IMR-90 (cell line): ENCODE measurements at regions not wholly inside any gene's neighbourhood (a gene's known extent, or its start where the extent isn't known, plus 50 kb on each side); places are given as distances from the start of the nearest gene placed in this dataset.

Experiments used
- ATAC-seq: fragments of 200-7000 bp; cut with Tn5 transposase; 2 replicates; pipeline ENCODE4 v1.9.1; 2020; ENCODE audit warnings: low read depth, mild to moderate bottlenecking, moderate library complexity
- BruUV-seq: library from RNA; stranded (reverse); fragments of 400-500 nt; replicated peaks from 2 replicates; lab custom pipeline; 2021; lab: Mats Ljungman, UMichigan
- CTCF ChIA-PET: fragments of 300-600 bp; formaldehyde crosslinking; extraction: SDS; loops from one replicate; lab custom pipeline; 2021; ENCODE audit warnings: antibody characterized with exemption; lab: Yijun Ruan, JAX
- POLR2A ChIA-PET: fragments of 300-600 bp; sonication (Branson Sonifier 250); formaldehyde crosslinking; loops from one replicate; lab custom pipeline; 2022; ENCODE audit warnings: antibody characterized with exemption; ENCODE audit not compliant: unreplicated experiment; lab: Charles Lee
- DNase-seq: peaks from one replicate; pipeline ENCODE4 v3.0.0; 2013
- H2AFZ ChIP-seq: replicated peaks from 2 replicates; pipeline ENCODE3; 2013; ENCODE audit warnings: low read length, mild to moderate bottlenecking; ENCODE audit not compliant: poor library complexity
- H2AK5ac ChIP-seq: 2 replicates; pipeline ENCODE4 v1.6.1; 2013; ENCODE audit warnings: low read depth, low read length, inconsistent platforms
- H2AK9ac ChIP-seq: replicated peaks from 2 replicates; pipeline ENCODE3; 2013; ENCODE audit warnings: mild to moderate bottlenecking, low read depth, low read length, moderate library complexity; ENCODE audit not compliant: poor library complexity
- H2BK120ac ChIP-seq: 2 replicates; pipeline ENCODE4 v1.6.1; 2013; ENCODE audit warnings: low read depth, low read length, inconsistent platforms
- H2BK15ac ChIP-seq: 3 replicates; pipeline ENCODE4 v1.6.1; 2013; ENCODE audit warnings: low read depth, low read length, inconsistent platforms
- H2BK20ac ChIP-seq: 2 replicates; pipeline ENCODE4 v1.6.1; 2013; ENCODE audit warnings: low read depth, mild to moderate bottlenecking, inconsistent platforms, low read length, moderate library complexity
- H2BK5ac ChIP-seq: 2 replicates; pipeline ENCODE4 v1.6.1; 2013; ENCODE audit warnings: mild to moderate bottlenecking, low read depth, low read length, inconsistent platforms; ENCODE audit not compliant: poor library complexity, severe bottlenecking
- H3K14ac ChIP-seq: replicated peaks from 2 replicates; pipeline ENCODE4 v1.6.1; 2013; ENCODE audit warnings: low read depth, low read length, inconsistent platforms
- H3K18ac ChIP-seq: 2 replicates; pipeline ENCODE4 v1.6.1; 2013; ENCODE audit warnings: low read depth, low read length, control low read depth
- H3K23ac ChIP-seq: 2 replicates; pipeline ENCODE4 v1.6.1; 2013; ENCODE audit warnings: low read depth, low read length, inconsistent platforms
- H3K27ac ChIP-seq: 2 replicates; pipeline ENCODE4 v1.5.1; 2013; ENCODE audit warnings: mild to moderate bottlenecking, control low read depth, low read length; ENCODE audit not compliant: insufficient read depth
- H3K27me3 ChIP-seq: 2 replicates; pipeline ENCODE4 v1.6.1; 2013; ENCODE audit warnings: low read length; ENCODE audit not compliant: control insufficient read depth, insufficient read depth
- H3K36me3 ChIP-seq: 2 replicates; pipeline ENCODE4 v1.6.1; 2013; ENCODE audit warnings: low read length, mixed read lengths; ENCODE audit not compliant: control insufficient read depth, insufficient read depth
- H3K4ac ChIP-seq: 2 replicates; pipeline ENCODE4 v1.6.1; 2013; ENCODE audit warnings: low read depth, low read length, inconsistent platforms
- H3K4me1 ChIP-seq: 2 replicates; pipeline ENCODE4 v1.6.1; 2013; ENCODE audit warnings: low read length, mixed read lengths; ENCODE audit not compliant: control insufficient read depth, insufficient read depth
- H3K4me2 ChIP-seq: 2 replicates; pipeline ENCODE4 v1.6.1; 2013; ENCODE audit warnings: low read depth, mild to moderate bottlenecking, control low read depth, low read length, moderate library complexity
- H3K4me3 ChIP-seq: 2 replicates; pipeline ENCODE4 v1.5.1; 2013; ENCODE audit warnings: low read depth, mild to moderate bottlenecking, control low read depth, low read length, moderate library complexity; ENCODE audit not compliant: insufficient read depth
- H3K56ac ChIP-seq: 2 replicates; pipeline ENCODE4 v1.6.1; 2013; ENCODE audit warnings: low read length, inconsistent platforms; ENCODE audit not compliant: insufficient read depth; ENCODE audit errors: extremely low read depth
- H3K79me1 ChIP-seq, 2 experiments: 2 replicates each; pipeline ENCODE4 v1.6.1; 2013; ENCODE audit warnings: low read length in 2 of 2, inconsistent platforms in 1 of 2, low read depth in 1 of 2
- H3K9ac ChIP-seq: 2 replicates; pipeline ENCODE4 v1.6.1; 2013; ENCODE audit warnings: low read depth, low read length, control low read depth
- H3K9me1 ChIP-seq: 2 replicates; pipeline ENCODE4 v1.6.1; 2013; ENCODE audit warnings: low read length, inconsistent platforms; ENCODE audit not compliant: insufficient read depth
- H3K9me3 ChIP-seq: 2 replicates; pipeline ENCODE4 v1.6.1; 2013; ENCODE audit warnings: low read length; ENCODE audit not compliant: control insufficient read depth, insufficient read depth
- H4K20me1 ChIP-seq: 2 replicates; pipeline ENCODE4 v1.6.1; 2013; ENCODE audit warnings: low read length, inconsistent platforms; ENCODE audit not compliant: insufficient read depth
- H4K5ac ChIP-seq: 2 replicates; pipeline ENCODE4 v1.6.1; 2013; ENCODE audit warnings: mild to moderate bottlenecking, low read depth, low read length, control low read depth
- H4K8ac ChIP-seq, 2 experiments: 2 replicates each; pipeline ENCODE4 v1.6.1; 2013; ENCODE audit warnings: low read depth in 2 of 2, low read length in 2 of 2, control low read depth in 1 of 2, inconsistent platforms in 1 of 2
- H4K91ac ChIP-seq: 2 replicates; pipeline ENCODE4 v1.6.1; 2013; ENCODE audit warnings: low read depth, low read length, inconsistent platforms; ENCODE audit not compliant: insufficient read depth
- MAFK ChIP-seq: IDR thresholded peaks from 2 replicates; pipeline ENCODE4 v1.6.1; 2012; ENCODE audit warnings: low read depth, low read length, improper control_type of control experiment
- WGBS, 2 experiments: methylation state at CpG; one replicate each; pipeline versions ENCODE4 v1.1.5 to v1.1.7; 2013; ENCODE audit warnings: missing lambda C conversion rate in 2 of 2; ENCODE audit not compliant: insufficient read length in 1 of 2; ENCODE audit errors: extremely low coverage in 2 of 2; 5-methylcytosine and 5-hydroxymethylcytosine counted together
- dilution Hi-C: fragments of 300-500 bp; cut with HindIII; formaldehyde crosslinking; loops from one replicate; pipeline ENCODE4 v1.14.3; 2018; ENCODE audit warnings: low sequenced_read_pairs; ENCODE audit not compliant: unreplicated experiment
- in situ Hi-C: fragments of 300-500 bp; cut with MboI; formaldehyde crosslinking; loops from 3 replicates; pipeline ENCODE4 v1.14.3; 2019; ENCODE audit warnings: low sequenced_read_pairs, inconsistent platforms, mixed read lengths
- intact Hi-C: fragments of 100-400 bp; cut with micrococcal nuclease; formaldehyde crosslinking; loops from 2 replicates; pipeline ENCODE4 v1.10.0; 2022
- TF ChIP-seq, protein P1 (sequence below): fragments of 150-350 bp; IDR thresholded peaks from 2 replicates; pipeline ENCODE4 v1.6.1; 2017; ENCODE audit warnings: mild to moderate bottlenecking, antibody characterized with exemption, low read length, low read depth

DNA sequence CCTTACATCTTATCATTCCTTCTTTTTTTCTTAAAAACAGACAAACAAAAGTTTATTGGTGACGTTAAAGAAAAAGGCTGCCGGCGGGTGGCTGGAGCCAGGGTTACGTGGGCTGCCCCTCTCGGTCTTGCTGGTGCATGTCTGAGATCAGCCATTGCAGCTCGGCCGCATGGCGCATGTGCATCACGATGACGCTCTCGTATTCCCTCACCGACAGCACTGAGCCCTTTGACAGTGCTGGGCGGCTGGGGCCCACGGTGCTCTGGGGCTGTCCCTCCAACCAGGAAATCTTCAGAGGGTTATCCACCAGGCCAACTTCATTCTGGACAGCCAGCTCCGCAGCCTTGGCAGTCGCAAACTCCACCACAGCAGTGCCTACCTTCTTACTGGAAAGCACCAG, 1081.8 kb upstream of the TMEFF2 start:
- Histone ChIP-seq H2BK15ac (no peak overlapping the region), H3K36me3 (no peaks in the 10 kb centered on the region), H2BK120ac (no peak overlapping the region), H2BK20ac (no peak overlapping the region), H2AFZ (no peak overlapping the region), H4K20me1 (no peaks in the 10 kb centered on the region), H3K4me2 (no peak overlapping the region), H3K27ac (no peak overlapping the region), H3K4ac (no peak overlapping the region), H3K79me1 (no peaks in the 10 kb centered on the region), H3K4me1 (no peaks in the 10 kb centered on the region), H3K9ac (no peak overlapping the region), H4K8ac (no peak overlapping the region), H2BK5ac (no peak overlapping the region), H2AK5ac (no peak overlapping the region), H4K5ac (no peak overlapping the region), H3K14ac (no peak overlapping the region), H3K18ac (no peak overlapping the region), H3K9me1 (no peaks in the 10 kb centered on the region), H3K23ac (no peak overlapping the region), H3K56ac (no peak overlapping the region), H3K4me3 (no peak overlapping the region), H3K27me3 (no peaks in the 10 kb centered on the region), H2AK9ac (no peak overlapping the region), H4K91ac (no peak overlapping the region), H3K9me3 (peaks cover 10% of the 10 kb centered on the region)
- no TSS peak for BruUV-seq
- no peak for ATAC-seq
- intact Hi-C loops (no loop called here), dilution Hi-C loops (no loop called here), in situ Hi-C loops (no loop called here)
- no peak for TF ChIP-seq MAFK
- TF ChIP-seq, protein P1, sequence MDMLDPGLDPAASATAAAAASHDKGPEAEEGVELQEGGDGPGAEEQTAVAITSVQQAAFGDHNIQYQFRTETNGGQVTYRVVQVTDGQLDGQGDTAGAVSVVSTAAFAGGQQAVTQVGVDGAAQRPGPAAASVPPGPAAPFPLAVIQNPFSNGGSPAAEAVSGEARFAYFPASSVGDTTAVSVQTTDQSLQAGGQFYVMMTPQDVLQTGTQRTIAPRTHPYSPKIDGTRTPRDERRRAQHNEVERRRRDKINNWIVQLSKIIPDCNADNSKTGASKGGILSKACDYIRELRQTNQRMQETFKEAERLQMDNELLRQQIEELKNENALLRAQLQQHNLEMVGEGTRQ = no peak
- DNase-seq = no peak
- POLR2A ChIA-PET = no interaction called here
- WGBS, 2 experiments = 87% methylated on average over 7 of the region's 16 CpGs; no CpG with 5 or more reads in 1 of the 2 experiments
- CTCF ChIA-PET = no interaction called here
